ENCODE measurements at regions not wholly inside any gene's neighbourhood (a gene's known extent, or its start where the extent isn't known, plus 50 kb on each side); places are given as distances from the start of the nearest gene placed in this dataset.

GRCh38 chr14:55816225-55816624 lies 236.2 kb downstream of the KTN1 start:
- Histone ChIP-seq H3K27ac (no peak overlapping the region), H3K27me3 (ENCODE audit: low read depth) (no peaks in the 10 kb centered on the region), H3K36me3 (no peaks in the 10 kb centered on the region), H3K4me1 (no peaks in the 10 kb centered on the region), H3K9me3 (no peaks in the 10 kb centered on the region), H3K4me3 (no peak overlapping the region)
- DNase-seq: no peak
- TF ChIP-seq CTCF (IDR thresholded peaks at IDR 0.05): no peak
- intact Hi-C loops (cut with DNase I): no loop called here
- no peak for ATAC-seq

- Histone ChIP-seq H3K4me1 (no peaks in the 10 kb centered on the region), H3K4me3 (no peak overlapping the region), H3K36me3 (no peaks in the 10 kb centered on the region), H3K27me3 (ENCODE audit: low read depth) (no peaks in the 10 kb centered on the region), H3K27ac (no peak overlapping the region), H3K9me3 (no peaks in the 10 kb centered on the region)
- TF ChIP-seq CTCF (IDR thresholded peaks at IDR 0.05): no peak
- intact Hi-C loops (cut with DNase I): no loop called here
- ATAC-seq: peak in 1 of 2 donors; percentile 35
- DNase-seq: no peak
Measured at GRCh38 chr14:55819610-55820304, 239.8 kb downstream of the KTN1 start.

GRCh38 chr14:55822906-55823305 lies 242.9 kb downstream of the KTN1 start:
- ATAC-seq: no peak
- Histone ChIP-seq H3K36me3 (no peaks in the 10 kb centered on the region), H3K4me1 (no peaks in the 10 kb centered on the region), H3K9me3 (no peaks in the 10 kb centered on the region), H3K4me3 (no peak overlapping the region), H3K27ac (no peak overlapping the region), H3K27me3 (ENCODE audit: low read depth) (no peaks in the 10 kb centered on the region)
- no peak for DNase-seq
- intact Hi-C loops (cut with DNase I): no loop called here
- TF ChIP-seq CTCF (IDR thresholded peaks at IDR 0.05): no peak

GRCh38 chr14:55832122-55832911 lies 252.3 kb downstream of the KTN1 start:
- Histone ChIP-seq H3K27me3 (ENCODE audit: low read depth) (no peaks in the 10 kb centered on the region), H3K27ac (no peak overlapping the region), H3K4me1 (no peaks in the 10 kb centered on the region), H3K4me3 (no peak overlapping the region), H3K9me3 (no peaks in the 10 kb centered on the region), H3K36me3 (no peaks in the 10 kb centered on the region)
- intact Hi-C loops (cut with DNase I): no loop called here
- DNase-seq (no peak), ATAC-seq (peak; percentile 42 to 46)
- TF ChIP-seq CTCF (IDR thresholded peaks at IDR 0.05): no peak

GRCh38 chr14:55832974-55833373 lies 253.0 kb downstream of the KTN1 start:
- Histone ChIP-seq H3K9me3 (no peaks in the 10 kb centered on the region), H3K4me3 (no peak overlapping the region), H3K36me3 (no peaks in the 10 kb centered on the region), H3K27me3 (ENCODE audit: low read depth) (no peaks in the 10 kb centered on the region), H3K27ac (no peak overlapping the region), H3K4me1 (no peaks in the 10 kb centered on the region)
- intact Hi-C loops (cut with DNase I): no loop called here
- DNase-seq: no peak
- ATAC-seq: no peak
- no peak for TF ChIP-seq CTCF (IDR thresholded peaks at IDR 0.05)

Data from lower lobe of right lung (tissue), 2 donors.